Hypothalamus (tissue), 51 donors: ENCODE measurements at regions not wholly inside any gene's neighbourhood (a gene's known extent, or its start where the extent isn't known, plus 50 kb on each side); places are given as distances from the start of the nearest gene placed in this dataset.

Experiments
- DNase-seq, 51 donors: peaks; one replicate each; lab custom pipeline; 2025; lab: John Stamatoyannopoulos, UW

GRCh38 chr7:22589641-22590201, 89.7 kb upstream of the STEAP1B start:
- DNase-seq = peak in 4 of 51 donors; percentile 8 to 48 (median 26)

GRCh38 chr7:22588351-22588750, 88.4 kb upstream of the STEAP1B start:
- DNase-seq = no peak

- DNase-seq = no peak
Observed at GRCh38 chr7:22587322-22587721, 87.3 kb upstream of the STEAP1B start.

- no peak for DNase-seq
Observed at GRCh38 chr7:22586786-22587140, 86.8 kb upstream of the STEAP1B start.

- DNase-seq = no peak
Observed at GRCh38 chr7:22586101-22586785, 86.3 kb upstream of the STEAP1B start.

- DNase-seq = no peak
Observed at GRCh38 chr7:22584179-22584578, 84.2 kb upstream of the STEAP1B start.

- no peak for DNase-seq
Observed at GRCh38 chr7:22582863-22583622, 83.1 kb upstream of the STEAP1B start.

GRCh38 chr7:22581099-22581498, 81.1 kb upstream of the STEAP1B start:
- DNase-seq = no peak

- no peak for DNase-seq
Observed at GRCh38 chr7:22579961-22580360, 80.0 kb upstream of the STEAP1B start.

GRCh38 chr7:22578007-22578733, 78.2 kb upstream of the STEAP1B start:
- DNase-seq = no peak

GRCh38 chr7:22577470-22578001, 77.5 kb upstream of the STEAP1B start:
- peak in 2 of 51 donors; percentile 6 to 20 for DNase-seq

- no peak for DNase-seq
Observed at GRCh38 chr7:22576612-22577469, 76.9 kb upstream of the STEAP1B start.

GRCh38 chr7:22574754-22575520, 74.9 kb upstream of the STEAP1B start:
- no peak for DNase-seq

- DNase-seq = no peak
Observed at GRCh38 chr7:22572937-22573336, 72.9 kb upstream of the STEAP1B start.

GRCh38 chr7:22572292-22572691, 72.3 kb upstream of the STEAP1B start:
- DNase-seq = no peak

GRCh38 chr7:22571766-22572165, 71.8 kb upstream of the STEAP1B start:
- DNase-seq = no peak

GRCh38 chr7:22569586-22570321, 69.8 kb upstream of the STEAP1B start:
- peak in 2 of 51 donors; percentile 9 to 15 for DNase-seq

- no peak for DNase-seq
Observed at GRCh38 chr7:22566592-22566991, 66.6 kb upstream of the STEAP1B start.

GRCh38 chr7:22566176-22566575, 66.2 kb upstream of the STEAP1B start:
- no peak for DNase-seq
